M059J (cell line): ENCODE measurements at regions not wholly inside any gene's neighbourhood (a gene's known extent, or its start where the extent isn't known, plus 50 kb on each side); places are given as distances from the start of the nearest gene placed in this dataset.

Experiments used
- DNase-seq: peaks from one replicate; pipeline ENCODE4 v3.0.0-alpha.2; 2012; ENCODE audit warnings: low read depth

GRCh38 chr6:132244744-132245143, 156.5 kb downstream of the MOXD1 start:
- no peak for DNase-seq

GRCh38 chr6:132236744-132237143, 164.5 kb downstream of the MOXD1 start:
- peak; percentile 16 for DNase-seq

- DNase-seq: peak; percentile 41
These were observed 165.0 kb downstream of the MOXD1 start for GRCh38 chr6:132236281-132236680.

GRCh38 chr6:132235596-132236280, 165.5 kb downstream of the MOXD1 start:
- peak; percentile 21 for DNase-seq

- peak; percentile 7 for DNase-seq
These were observed 166.9 kb downstream of the MOXD1 start for GRCh38 chr6:132234356-132234755.

- no peak for DNase-seq
These were observed 170.0 kb downstream of the MOXD1 start for GRCh38 chr6:132231121-132231884.

GRCh38 chr6:132228894-132229293, 172.4 kb downstream of the MOXD1 start:
- peak; percentile 73 for DNase-seq

GRCh38 chr6:132227904-132228303, 173.4 kb downstream of the MOXD1 start:
- peak; percentile 66 for DNase-seq

GRCh38 chr6:132224943-132225342, 176.3 kb downstream of the MOXD1 start:
- DNase-seq: no peak

GRCh38 chr6:132220800-132221199, 180.5 kb downstream of the MOXD1 start:
- no peak for DNase-seq

GRCh38 chr6:132219901-132220300, 181.4 kb downstream of the MOXD1 start:
- no peak for DNase-seq

- DNase-seq: peak; percentile 52
These were observed 183.1 kb downstream of the MOXD1 start for GRCh38 chr6:132218059-132218696.

GRCh38 chr6:132215805-132216204, 185.5 kb downstream of the MOXD1 start:
- DNase-seq: peak; percentile 40

GRCh38 chr6:132214716-132215115, 186.6 kb downstream of the MOXD1 start:
- no peak for DNase-seq

GRCh38 chr6:132213732-132214131, 187.5 kb downstream of the MOXD1 start:
- no peak for DNase-seq

GRCh38 chr6:132213191-132213590, 188.1 kb downstream of the MOXD1 start:
- DNase-seq: no peak

GRCh38 chr6:132210886-132211563, 190.2 kb downstream of the MOXD1 start:
- no peak for DNase-seq

GRCh38 chr6:132209351-132209750, 191.9 kb downstream of the MOXD1 start:
- DNase-seq: peak; percentile 95

- no peak for DNase-seq
These were observed 193.3 kb downstream of the MOXD1 start for GRCh38 chr6:132207991-132208390.

- peak; percentile 50 for DNase-seq
These were observed 195.3 kb downstream of the MOXD1 start for GRCh38 chr6:132205946-132206345.

- no peak for DNase-seq
These were observed 196.7 kb downstream of the MOXD1 start for GRCh38 chr6:132204591-132204990.

- peak; percentile 93 for DNase-seq
These were observed 198.7 kb downstream of the MOXD1 start for GRCh38 chr6:132202574-132202973.
